ENCODE measurements at regions not wholly inside any gene's neighbourhood (a gene's known extent, or its start where the extent isn't known, plus 50 kb on each side); places are given as distances from the start of the nearest gene placed in this dataset.

- DNase-seq (ENCODE audit: low read depth in 1 of 2, low spot score in 1 of 2) (no peak), FAIRE-seq (no peak), ATAC-seq (no peak)
- ChIA-PET POLR2A (no interaction called here), CTCF (no interaction called here)
- TF ChIP-seq HEYL (CRISPR knock-in tag; IDR thresholded peaks at IDR 0.05) (no peak), RAD21 (conservative IDR thresholded peaks at IDR 0.05 in 1 of 2, IDR thresholded peaks at IDR 0.05 in 1 of 2) (0 out of 5 replicates have a peak, but pooled peaks of 1 of the 2 experiments have one; percentile 10)
- TF ChIP-seq, protein P1, sequence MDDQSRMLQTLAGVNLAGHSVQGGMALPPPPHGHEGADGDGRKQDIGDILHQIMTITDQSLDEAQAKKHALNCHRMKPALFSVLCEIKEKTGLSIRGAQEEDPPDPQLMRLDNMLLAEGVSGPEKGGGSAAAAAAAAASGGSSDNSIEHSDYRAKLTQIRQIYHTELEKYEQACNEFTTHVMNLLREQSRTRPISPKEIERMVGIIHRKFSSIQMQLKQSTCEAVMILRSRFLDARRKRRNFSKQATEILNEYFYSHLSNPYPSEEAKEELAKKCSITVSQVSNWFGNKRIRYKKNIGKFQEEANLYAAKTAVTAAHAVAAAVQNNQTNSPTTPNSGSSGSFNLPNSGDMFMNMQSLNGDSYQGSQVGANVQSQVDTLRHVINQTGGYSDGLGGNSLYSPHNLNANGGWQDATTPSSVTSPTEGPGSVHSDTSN (IDR thresholded peaks at IDR 0.05) = no peak
- no peaks in the 10 kb centered on the region for H3K9me3 ChIP-seq
- no peak overlapping the region for H3K27ac ChIP-seq
- no peak overlapping the region for H3K4me2 ChIP-seq
- no peak overlapping the region for H3K4me3 ChIP-seq
- H3K4me1 ChIP-seq = no peaks in the 10 kb centered on the region
- 39% methylated on average over 7 of the region's 7 CpGs for WGBS (ENCODE audit: missing lambda C conversion rate)
These were observed 2521.4 kb downstream of the ARAP2 start for GRCh38 chr4:33722800-33723516.

DNA sequence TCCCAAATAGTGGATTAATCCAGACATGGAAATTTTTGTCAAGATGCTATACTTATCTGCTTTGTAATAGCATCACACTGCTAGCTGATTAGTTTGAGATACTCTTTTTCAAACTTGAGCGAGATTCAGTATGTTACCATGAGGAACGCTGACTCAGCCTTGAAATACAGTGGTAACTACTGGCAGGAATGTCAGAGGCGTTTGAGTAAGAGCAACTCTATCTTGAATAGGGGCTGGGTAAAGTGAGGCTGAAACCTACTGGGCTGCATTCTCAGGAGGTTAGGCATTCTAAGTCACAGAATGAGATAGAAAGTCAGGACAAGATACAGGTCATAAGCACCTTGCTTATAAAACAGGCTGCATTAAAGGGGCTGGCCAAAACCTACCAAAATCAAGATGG is 2519.6 kb downstream of the ARAP2 start:
- no peak for ATAC-seq
- TF ChIP-seq MAFK (IDR thresholded peaks at IDR 0.05; ENCODE audit: partially characterized antibody) (peak; percentile 24), HOXB13 (CRISPR knock-in tag; IDR thresholded peaks at IDR 0.05; ENCODE audit: low read depth) (no peak)
- Histone ChIP-seq H3K4me3 (no peak overlapping the region), H3K4me2 (no peak overlapping the region), H3K4me1 (no peaks in the 10 kb centered on the region), H3K9me3 (no peaks in the 10 kb centered on the region), H3K27ac (no peak overlapping the region)
- FAIRE-seq = no peak
- WGBS (ENCODE audit: missing lambda C conversion rate) = 45% methylated on average over 3 of the region's 3 CpGs
- DNase-seq (ENCODE audit: low read depth in 1 of 2, low spot score in 1 of 2) = no peak
- ChIA-PET CTCF (no interaction called here), POLR2A (no interaction called here)

GRCh38 chr4:33725861-33726260 is 2518.5 kb downstream of the ARAP2 start:
- TF ChIP-seq E2F6 (IDR thresholded peaks at IDR 0.05; ENCODE audit: borderline replicate concordance, low read depth) (no peak), HOXB13 (CRISPR knock-in tag; IDR thresholded peaks at IDR 0.05; ENCODE audit: low read depth) (no peak), HEYL (CRISPR knock-in tag; IDR thresholded peaks at IDR 0.05) (no peak), HOXA7 (CRISPR knock-in tag; IDR thresholded peaks at IDR 0.05) (no peak), POLR2AphosphoS2 (conservative IDR thresholded peaks at IDR 0.05; ENCODE audit: low read length) (no peak), REST (IDR thresholded peaks at IDR 0.05) (no peak), HDAC2 (IDR thresholded peaks at IDR 0.05) (no peak), POLR2A (IDR thresholded peaks at IDR 0.05; ENCODE audit: low read length) (no peak), CBX8 (IDR thresholded peaks at IDR 0.05) (no peak), ZSCAN20 (CRISPR knock-in tag; IDR thresholded peaks at IDR 0.05) (no peak), GATA3 (IDR thresholded peaks at IDR 0.05; ENCODE audit: borderline replicate concordance) (no peak), HMGXB4 (CRISPR knock-in tag; IDR thresholded peaks at IDR 0.05; ENCODE audit: borderline replicate concordance) (no peak), EHF (CRISPR knock-in tag; IDR thresholded peaks at IDR 0.05) (no peak), NFE2L2 (conservative IDR thresholded peaks at IDR 0.05; ENCODE audit: low read length) (no peak), FOXS1 (CRISPR knock-in tag; IDR thresholded peaks at IDR 0.05) (no peak), ZNF302 (CRISPR knock-in tag; IDR thresholded peaks at IDR 0.05) (no peak), KDM5A (IDR thresholded peaks at IDR 0.05) (no peak), MAX (IDR thresholded peaks at IDR 0.05) (no peak)
- POLR2A ChIA-PET = no interaction called here
- Histone ChIP-seq H3K4me2 (no peak overlapping the region), H3K4me3 (no peak overlapping the region), H3K9me3 (no peaks in the 10 kb centered on the region), H3K4me1 (no peaks in the 10 kb centered on the region), H3K27ac (no peak overlapping the region)
- DNase-seq (ENCODE audit: low read depth in 1 of 2, low spot score in 1 of 2) (no peak), ATAC-seq (no peak), FAIRE-seq (no peak)
- CTCF ChIA-PET = no interaction called here
- WGBS (ENCODE audit: missing lambda C conversion rate) = 44% methylated on average over 2 of the region's 2 CpGs
